ENCODE measurements at regions not wholly inside any gene's neighbourhood (a gene's known extent, or its start where the extent isn't known, plus 50 kb on each side); places are given as distances from the start of the nearest gene placed in this dataset.
A peak's percentile ranks its signal among the peaks of the same experiment; 100 is the strongest.

- in situ Hi-C loops (cut with MboI; ENCODE audit: low sequenced_read_pairs in 4 of 4) (loop anchor here in 1 of 4 donors (25.0 kb wide), 1 partner anchor 346 kb away; no protein-coding TSS in a partner anchor), intact Hi-C loops (cut with DNase I; ENCODE audit: low total_unique reads) (no loop called here)
- H3K4me3 ChIP-seq: no peak overlapping the region
- no peak for ATAC-seq
- no peak overlapping the region for H3K27ac ChIP-seq
- H3K36me3 ChIP-seq: no peaks in the 10 kb centered on the region
- DNase-seq: peak; percentile 19 to 45
- H3K9me3 ChIP-seq: no peaks in the 10 kb centered on the region
- no peaks in the 10 kb centered on the region for H3K27me3 ChIP-seq
- TF ChIP-seq POLR2A (IDR thresholded peaks at IDR 0.05) (no peak), CTCF (IDR thresholded peaks at IDR 0.05 in 4 of 5, conservative IDR thresholded peaks at IDR 0.05 in 1 of 5) (no peak)
- H3K4me1 ChIP-seq: no peaks in the 10 kb centered on the region
Observed at GRCh38 chr6:137291441-137291840, 72.3 kb upstream of the IFNGR1 start.

GRCh38 chr6:137290601-137291261 is 71.5 kb upstream of the IFNGR1 start:
- Histone ChIP-seq H3K27ac (no peak overlapping the region), H3K4me1 (no peaks in the 10 kb centered on the region), H3K4me3 (no peak overlapping the region), H3K36me3 (no peaks in the 10 kb centered on the region), H3K9me3 (no peaks in the 10 kb centered on the region), H3K27me3 (no peaks in the 10 kb centered on the region)
- no peak for DNase-seq
- intact Hi-C loops (cut with DNase I; ENCODE audit: low total_unique reads) (no loop called here), in situ Hi-C loops (cut with MboI; ENCODE audit: low sequenced_read_pairs in 4 of 4) (loop anchor here in 1 of 4 donors (25.0 kb wide), 1 partner anchor 347 kb away; no protein-coding TSS in a partner anchor)
- TF ChIP-seq POLR2A (IDR thresholded peaks at IDR 0.05) (no peak), CTCF (IDR thresholded peaks at IDR 0.05 in 4 of 5, conservative IDR thresholded peaks at IDR 0.05 in 1 of 5) (no peak)
- ATAC-seq: no peak

GRCh38 chr6:137286916-137287315 is 67.7 kb upstream of the IFNGR1 start:
- H3K27me3 ChIP-seq: no peaks in the 10 kb centered on the region
- ATAC-seq (no peak), DNase-seq (no peak)
- H3K36me3 ChIP-seq: no peaks in the 10 kb centered on the region
- intact Hi-C loops (cut with DNase I; ENCODE audit: low total_unique reads) (no loop called here), in situ Hi-C loops (cut with MboI; ENCODE audit: low sequenced_read_pairs in 4 of 4) (loop anchor here in 1 of 4 donors (25.0 kb wide), 1 partner anchor 350 kb away; no protein-coding TSS in a partner anchor)
- H3K4me3 ChIP-seq: no peak overlapping the region
- TF ChIP-seq CTCF (IDR thresholded peaks at IDR 0.05 in 4 of 5, conservative IDR thresholded peaks at IDR 0.05 in 1 of 5) (no peak), POLR2A (IDR thresholded peaks at IDR 0.05) (no peak)
- H3K4me1 ChIP-seq: no peaks in the 10 kb centered on the region
- H3K27ac ChIP-seq: no peak overlapping the region
- H3K9me3 ChIP-seq: no peaks in the 10 kb centered on the region

DNA sequence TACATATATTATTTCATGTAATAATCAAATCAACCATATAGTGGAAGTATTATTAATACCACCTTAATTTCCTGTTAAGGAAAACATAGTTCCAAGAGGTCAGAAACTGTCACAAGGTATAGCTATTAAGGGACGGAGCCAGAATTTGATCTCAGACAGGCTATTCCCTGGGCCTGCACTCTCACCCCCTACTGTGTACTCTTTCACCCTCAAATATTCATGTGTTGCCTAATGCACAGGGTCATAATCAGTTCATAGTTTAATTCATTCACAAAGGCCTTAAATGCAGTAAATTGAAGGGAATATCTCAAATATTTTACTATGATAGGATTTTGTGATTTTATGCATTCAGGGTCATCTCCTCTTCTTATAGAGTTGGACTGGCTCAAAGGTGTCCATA is 67.2 kb upstream of the IFNGR1 start:
- intact Hi-C loops (cut with DNase I; ENCODE audit: low total_unique reads): no loop called here
- no peak for ATAC-seq
- TF ChIP-seq CTCF (IDR thresholded peaks at IDR 0.05 in 4 of 5, conservative IDR thresholded peaks at IDR 0.05 in 1 of 5) (no peak), POLR2A (IDR thresholded peaks at IDR 0.05) (no peak)
- H3K27ac ChIP-seq: no peak overlapping the region
- DNase-seq: no peak
- H3K27me3 ChIP-seq: no peaks in the 10 kb centered on the region
- H3K4me1 ChIP-seq: no peaks in the 10 kb centered on the region
- H3K9me3 ChIP-seq: no peaks in the 10 kb centered on the region
- H3K4me3 ChIP-seq: no peak overlapping the region
- in situ Hi-C loops (cut with MboI; ENCODE audit: low sequenced_read_pairs in 4 of 4): loop anchor here in 1 of 4 donors (25.0 kb wide), 1 partner anchor 351 kb away; no protein-coding TSS in a partner anchor
- no peaks in the 10 kb centered on the region for H3K36me3 ChIP-seq

GRCh38 chr6:137284811-137285110 is 65.6 kb upstream of the IFNGR1 start:
- H3K36me3 ChIP-seq: no peaks in the 10 kb centered on the region
- DNase-seq (no peak), ATAC-seq (no peak)
- no peak for TF ChIP-seq POLR2A (IDR thresholded peaks at IDR 0.05)
- TF ChIP-seq CTCF (IDR thresholded peaks at IDR 0.05 in 4 of 5, conservative IDR thresholded peaks at IDR 0.05 in 1 of 5): no peak
- no peak overlapping the region for H3K4me3 ChIP-seq
- H3K9me3 ChIP-seq: no peaks in the 10 kb centered on the region
- H3K27me3 ChIP-seq: no peaks in the 10 kb centered on the region
- in situ Hi-C loops (cut with MboI; ENCODE audit: low sequenced_read_pairs in 4 of 4) (loop anchor here in 1 of 4 donors (25.0 kb wide), 1 partner anchor 353 kb away; no protein-coding TSS in a partner anchor), intact Hi-C loops (cut with DNase I; ENCODE audit: low total_unique reads) (no loop called here)
- H3K27ac ChIP-seq: no peak overlapping the region
- no peaks in the 10 kb centered on the region for H3K4me1 ChIP-seq

Data from gastrocnemius medialis (tissue), 4 donors.